HL-60 (cell line): ENCODE measurements at regions not wholly inside any gene's neighbourhood (a gene's known extent, or its start where the extent isn't known, plus 50 kb on each side); places are given as distances from the start of the nearest gene placed in this dataset.

Experiments used
- DNase-seq, 2 experiments: peaks; one replicate each; pipeline ENCODE4 v3.0.0-alpha.2; 2010 to 2020; ENCODE audit warnings: low read depth in 1 of 2, low spot score in 1 of 2
- H3K27ac ChIP-seq: fragments of 250-450 bp; sonication (Bioruptor Pico); replicated peaks from 2 replicates; pipeline ENCODE4 v1.5.1; 2020; ENCODE audit warnings: mild to moderate bottlenecking, moderate library complexity
- H3K27me3 ChIP-seq: fragments of 250-450 bp; sonication (Bioruptor Pico); 2 replicates; pipeline ENCODE4 v1.5.1; 2021; ENCODE audit warnings: mild to moderate bottlenecking, moderate library complexity; ENCODE audit not compliant: insufficient read depth, poor library complexity, severe bottlenecking
- H3K4me3 ChIP-seq: replicated peaks from 2 replicates; pipeline ENCODE4 v1.5.1; 2011; ENCODE audit warnings: mild to moderate bottlenecking, control low read depth, low read length; ENCODE audit not compliant: insufficient read depth
- CTCF ChIP-seq: IDR thresholded peaks from one replicate; pipeline ENCODE4 v1.5.1; 2011; ENCODE audit warnings: low read length, control low read depth, inconsistent platforms; ENCODE audit not compliant: insufficient read depth
- GABPA ChIP-seq: IDR thresholded peaks from 2 replicates; pipeline ENCODE4 v1.6.1; 2012; ENCODE audit warnings: low read depth
- POLR2AphosphoS5 ChIP-seq: IDR thresholded peaks from 2 replicates; pipeline ENCODE4 v1.6.1; 2012; ENCODE audit warnings: low read depth
- REST ChIP-seq: IDR thresholded peaks from 2 replicates; pipeline ENCODE4 v1.6.1; 2012; ENCODE audit warnings: low read depth; ENCODE audit not compliant: insufficient replicate concordance
- SPI1 ChIP-seq: IDR thresholded peaks from 2 replicates; pipeline ENCODE4 v1.6.1; 2012; ENCODE audit warnings: low read depth, mild to moderate bottlenecking, borderline replicate concordance

GRCh38 chr18:34467058-34467457 lies 242.3 kb upstream of the NOL4 start:
- H3K4me3 ChIP-seq: no peak overlapping the region
- no peaks in the 10 kb centered on the region for H3K27me3 ChIP-seq
- no peak for DNase-seq
- no peak overlapping the region for H3K27ac ChIP-seq
- TF ChIP-seq GABPA: no peak
- no peak for TF ChIP-seq CTCF
- TF ChIP-seq POLR2AphosphoS5: no peak
- no peak for TF ChIP-seq REST
- TF ChIP-seq SPI1: no peak

GRCh38 chr18:34480162-34480700 lies 229.9 kb upstream of the DTNA start:
- DNase-seq: no peak

GRCh38 chr18:34482204-34482603 lies 227.9 kb upstream of the DTNA start:
- TF ChIP-seq SPI1 (no peak), CTCF (no peak), GABPA (no peak), REST (no peak), POLR2AphosphoS5 (no peak)
- no peak for DNase-seq
- Histone ChIP-seq H3K27me3 (peaks cover 2% of the 10 kb centered on the region), H3K27ac (no peak overlapping the region), H3K4me3 (no peak overlapping the region)

More at GRCh38 chr18:34480162-34480700, 229.9 kb upstream of the DTNA start:
- no peak overlapping the region for H3K27ac ChIP-seq
- no peak overlapping the region for H3K4me3 ChIP-seq
- TF ChIP-seq CTCF (no peak), SPI1 (no peak), GABPA (no peak), REST (no peak), POLR2AphosphoS5 (no peak)
- peaks cover 2% of the 10 kb centered on the region for H3K27me3 ChIP-seq
